DMS 273 (cell line): ENCODE measurements at regions not wholly inside any gene's neighbourhood (a gene's known extent, or its start where the extent isn't known, plus 50 kb on each side); places are given as distances from the start of the nearest gene placed in this dataset.
A peak's percentile ranks its signal among the peaks of the same experiment; 100 is the strongest.
"Not testable (repeated sequence)": the region's sequence is repeated elsewhere in the genome, so short reads cannot be mapped to it uniquely, and the experiment has no call there.

ENCODE experiments used
- DNase-seq: peaks from one replicate; lab custom pipeline; 2025; ENCODE audit not compliant: unreplicated experiment; lab: John Stamatoyannopoulos, UW

- not testable (repeated sequence) for DNase-seq
Measured at GRCh38 chr9:39663713-39664112, 308.2 kb downstream of the SPATA31A1 start.

- not testable (repeated sequence) for DNase-seq
Measured at GRCh38 chr9:39665020-39665419, 309.6 kb downstream of the SPATA31A1 start.

GRCh38 chr9:39674437-39675210 lies 319.2 kb downstream of the SPATA31A1 start:
- DNase-seq = not testable (repeated sequence)

- DNase-seq = not testable (repeated sequence)
Measured at GRCh38 chr9:39675211-39675553, 319.7 kb downstream of the SPATA31A1 start.

GRCh38 chr9:39678534-39679263 lies 323.2 kb downstream of the SPATA31A1 start:
- not testable (repeated sequence) for DNase-seq

GRCh38 chr9:39680694-39681401 lies 325.4 kb downstream of the SPATA31A1 start:
- DNase-seq = not testable (repeated sequence)

- not testable (repeated sequence) for DNase-seq
Measured at GRCh38 chr9:39728862-39729261, 373.4 kb downstream of the SPATA31A1 start.

- not testable (repeated sequence) for DNase-seq
Measured at GRCh38 chr9:39744898-39745297, 389.4 kb downstream of the SPATA31A1 start.

- not testable (repeated sequence) for DNase-seq
Measured at GRCh38 chr9:39775570-39775969, 420.1 kb downstream of the SPATA31A1 start.

- DNase-seq = not testable (repeated sequence)
Measured at GRCh38 chr9:39791356-39791755, 435.9 kb downstream of the SPATA31A1 start.

- not testable (repeated sequence) for DNase-seq
Measured at GRCh38 chr9:39797935-39798334, 442.5 kb downstream of the SPATA31A1 start.

GRCh38 chr9:39799252-39799651 lies 443.8 kb downstream of the SPATA31A1 start:
- not testable (repeated sequence) for DNase-seq

GRCh38 chr9:39802561-39802960 lies 447.1 kb downstream of the SPATA31A1 start:
- DNase-seq = not testable (repeated sequence)

GRCh38 chr9:39809401-39810226 lies 454.1 kb downstream of the SPATA31A1 start:
- peak; percentile 54 for DNase-seq

GRCh38 chr9:39810401-39810800 lies 454.9 kb downstream of the SPATA31A1 start:
- not testable (repeated sequence) for DNase-seq

- DNase-seq = not testable (repeated sequence)
Measured at GRCh38 chr9:39811615-39812014, 456.1 kb downstream of the SPATA31A1 start.

GRCh38 chr9:39828457-39828856 lies 473.0 kb downstream of the SPATA31A1 start:
- DNase-seq = not testable (repeated sequence)
